Effector memory CD4-positive, alpha-beta T cell (primary cell): ENCODE measurements at regions not wholly inside any gene's neighbourhood (a gene's known extent, or its start where the extent isn't known, plus 50 kb on each side); places are given as distances from the start of the nearest gene placed in this dataset.
A peak's percentile ranks its signal among the peaks of the same experiment; 100 is the strongest.
"Not testable (repeated sequence)": the region's sequence is repeated elsewhere in the genome, so short reads cannot be mapped to it uniquely, and the experiment has no call there.

Experiments used
- DNase-seq, 3 donors: peaks; one replicate each; pipeline ENCODE4 v3.0.0-alpha.2; 2020
- H3K27ac ChIP-seq: 2 replicates; pipeline ENCODE4 v1.7.0; 2013; ENCODE audit warnings: mild to moderate bottlenecking, low read length, moderate library complexity; ENCODE audit not compliant: insufficient read depth, poor library complexity, severe bottlenecking
- H3K27me3 ChIP-seq: replicated peaks from 2 replicates; pipeline ENCODE4 v1.7.0; 2013; ENCODE audit warnings: mild to moderate bottlenecking, low read length; ENCODE audit not compliant: insufficient read depth, control insufficient read depth, poor library complexity, severe bottlenecking
- H3K36me3 ChIP-seq: 2 replicates; pipeline ENCODE4 v1.7.0; 2013; ENCODE audit warnings: mild to moderate bottlenecking, low read length, moderate library complexity; ENCODE audit not compliant: control insufficient read depth, insufficient read depth
- H3K4me1 ChIP-seq: 2 replicates; pipeline ENCODE4 v1.7.0; 2013; ENCODE audit warnings: low read length, mild to moderate bottlenecking; ENCODE audit not compliant: control insufficient read depth, insufficient read depth, poor library complexity, severe bottlenecking
- H3K4me3 ChIP-seq: 2 replicates; pipeline ENCODE4 v1.7.0; 2013; ENCODE audit warnings: low read length, low read depth, mild to moderate bottlenecking; ENCODE audit not compliant: insufficient read depth, poor library complexity, severe bottlenecking
- H3K9me3 ChIP-seq: 2 replicates; pipeline ENCODE4 v1.7.0; 2013; ENCODE audit warnings: mild to moderate bottlenecking, low read length, moderate library complexity; ENCODE audit not compliant: control insufficient read depth

GRCh38 chr14:71554323-71554722 is 377.9 kb upstream of the RGS6 start:
- no peak for DNase-seq
- no peaks in the 10 kb centered on the region for H3K9me3 ChIP-seq
- H3K4me3 ChIP-seq, result no peak overlapping the region
- no peaks in the 10 kb centered on the region for H3K36me3 ChIP-seq
- H3K27ac ChIP-seq, result peak overlapping the region; percentile 68
- peaks cover 20% of the 10 kb centered on the region for H3K4me1 ChIP-seq
- H3K27me3 ChIP-seq, result no peaks in the 10 kb centered on the region

- H3K27ac ChIP-seq, result peak overlapping the region; percentile 68
- no peak for DNase-seq
- H3K4me1 ChIP-seq, result peaks cover 20% of the 10 kb centered on the region
Measured at GRCh38 chr14:71554959-71555612, 377.1 kb upstream of the RGS6 start.

GRCh38 chr14:71555654-71556559 is 376.3 kb upstream of the RGS6 start:
- no peaks in the 10 kb centered on the region for H3K27me3 ChIP-seq
- peak; percentile 18 to 47 (median 27) for DNase-seq
- peaks cover 20% of the 10 kb centered on the region for H3K4me1 ChIP-seq
- peak overlapping the region; percentile 35 for H3K4me3 ChIP-seq
- H3K9me3 ChIP-seq, result no peaks in the 10 kb centered on the region
- H3K27ac ChIP-seq, result peak overlapping the region; percentile 68
- no peaks in the 10 kb centered on the region for H3K36me3 ChIP-seq

More at GRCh38 chr14:71554959-71555612, 377.1 kb upstream of the RGS6 start:
- H3K9me3 ChIP-seq, result no peaks in the 10 kb centered on the region
- no peaks in the 10 kb centered on the region for H3K27me3 ChIP-seq
- peak overlapping the region; percentile 35 for H3K4me3 ChIP-seq
- no peaks in the 10 kb centered on the region for H3K36me3 ChIP-seq

- Histone ChIP-seq H3K27ac (no peak overlapping the region), H3K27me3 (no peaks in the 10 kb centered on the region), H3K9me3 (no peaks in the 10 kb centered on the region), H3K36me3 (no peaks in the 10 kb centered on the region), H3K4me3 (no peak overlapping the region), H3K4me1 (peaks cover 20% of the 10 kb centered on the region)
- DNase-seq, result no peak
Measured at GRCh38 chr14:71556730-71557129, 375.5 kb upstream of the RGS6 start.

GRCh38 chr14:71557351-71557750 is 374.9 kb upstream of the RGS6 start:
- H3K4me3 ChIP-seq, result no peak overlapping the region
- no peaks in the 10 kb centered on the region for H3K36me3 ChIP-seq
- H3K27me3 ChIP-seq, result no peaks in the 10 kb centered on the region
- no peaks in the 10 kb centered on the region for H3K9me3 ChIP-seq
- H3K4me1 ChIP-seq, result peaks cover 20% of the 10 kb centered on the region
- no peak for DNase-seq
- H3K27ac ChIP-seq, result no peak overlapping the region

- not testable (repeated sequence) for H3K36me3 ChIP-seq, DNase-seq, H3K27me3 ChIP-seq, H3K27ac ChIP-seq, H3K4me3 ChIP-seq, H3K9me3 ChIP-seq
- H3K4me1 ChIP-seq, result peaks cover 20% of the 10 kb centered on the region
Measured at GRCh38 chr14:71558943-71559342, 373.3 kb upstream of the RGS6 start.

- H3K27me3 ChIP-seq, result no peaks in the 10 kb centered on the region
- H3K9me3 ChIP-seq, result no peaks in the 10 kb centered on the region
- H3K4me1 ChIP-seq, result peaks cover 10% of the 10 kb centered on the region
- H3K36me3 ChIP-seq, result no peaks in the 10 kb centered on the region
- no peak for DNase-seq
- H3K27ac ChIP-seq, result no peak overlapping the region
- H3K4me3 ChIP-seq, result no peak overlapping the region
Measured at GRCh38 chr14:71560751-71561150, 371.5 kb upstream of the RGS6 start.

- Histone ChIP-seq H3K4me1 (no peaks in the 10 kb centered on the region), H3K27me3 (no peaks in the 10 kb centered on the region), H3K27ac (no peak overlapping the region)
Measured at GRCh38 chr14:71563492-71564153, 368.6 kb upstream of the RGS6 start.

GRCh38 chr14:71566276-71566675 is 366.0 kb upstream of the RGS6 start:
- no peak overlapping the region for H3K4me3 ChIP-seq
- no peak for DNase-seq

More at GRCh38 chr14:71563492-71564153, 368.6 kb upstream of the RGS6 start:
- Histone ChIP-seq H3K4me3 (no peak overlapping the region), H3K9me3 (no peaks in the 10 kb centered on the region), H3K36me3 (no peaks in the 10 kb centered on the region)
- no peak for DNase-seq

More at GRCh38 chr14:71566276-71566675, 366.0 kb upstream of the RGS6 start:
- H3K9me3 ChIP-seq, result no peaks in the 10 kb centered on the region
- H3K36me3 ChIP-seq, result no peaks in the 10 kb centered on the region
- no peaks in the 10 kb centered on the region for H3K27me3 ChIP-seq
- H3K27ac ChIP-seq, result no peak overlapping the region
- H3K4me1 ChIP-seq, result no peaks in the 10 kb centered on the region
